Astrocyte (in vitro differentiated cells and primary cell): ENCODE measurements at regions not wholly inside any gene's neighbourhood (a gene's known extent, or its start where the extent isn't known, plus 50 kb on each side); places are given as distances from the start of the nearest gene placed in this dataset.

Source experiments
- DNase-seq: peaks from one replicate; pipeline ENCODE4 v3.0.0-alpha.2; 2010; ENCODE audit warnings: low read depth
- FAIRE-seq: peaks from 2 replicates; lab custom pipeline; 2011; peaks lifted over from hg19 to GRCh38; lab: Jason Lieb, UNC
- H2AFZ ChIP-seq: 2 replicates; pipeline ENCODE4 v1.6.0; 2012; ENCODE audit warnings: low read depth, low read length, inconsistent platforms
- H3K27ac ChIP-seq: 2 replicates; pipeline ENCODE4 v1.5.1; 2011; ENCODE audit warnings: low read depth, low read length, inconsistent platforms
- H3K27me3 ChIP-seq: 2 replicates; pipeline ENCODE4 v1.6.0; 2011; ENCODE audit warnings: low read length, inconsistent platforms; ENCODE audit not compliant: insufficient read depth
- H3K36me3 ChIP-seq: 2 replicates; pipeline ENCODE4 v1.5.1; 2011; ENCODE audit warnings: low read length, inconsistent platforms; ENCODE audit not compliant: insufficient read depth
- H3K4me1 ChIP-seq: 2 replicates; pipeline ENCODE4 v1.5.1; 2011; ENCODE audit warnings: low read length, inconsistent platforms; ENCODE audit not compliant: insufficient read depth
- H3K4me2 ChIP-seq: 2 replicates; pipeline ENCODE4 v1.6.0; 2012; ENCODE audit warnings: low read length, inconsistent platforms
- H3K4me3 ChIP-seq: 2 replicates; pipeline ENCODE4 v1.5.1; 2011; ENCODE audit warnings: low read depth, mild to moderate bottlenecking, low read length, inconsistent platforms; ENCODE audit not compliant: insufficient read depth
- H3K79me2 ChIP-seq: 2 replicates; pipeline ENCODE4 v1.6.0; 2012; ENCODE audit warnings: mild to moderate bottlenecking, low read length, inconsistent platforms; ENCODE audit not compliant: insufficient read depth
- H3K9ac ChIP-seq: 2 replicates; pipeline ENCODE4 v1.6.0; 2012; ENCODE audit warnings: mild to moderate bottlenecking, low read length, inconsistent platforms
- H3K9me3 ChIP-seq: 2 replicates; pipeline ENCODE4 v1.5.1; 2012; ENCODE audit warnings: low read depth, mild to moderate bottlenecking, low read length, inconsistent platforms; ENCODE audit not compliant: insufficient read depth
- H4K20me1 ChIP-seq: 2 replicates; pipeline ENCODE4 v1.6.0; 2012; ENCODE audit warnings: low read length, inconsistent platforms; ENCODE audit not compliant: insufficient read depth
- H3K27ac Mint-ChIP-seq: one replicate; pipeline ENCODE4 v1.8.0; 2021; ENCODE audit warnings: mild to moderate bottlenecking, mixed read lengths; ENCODE audit not compliant: unreplicated experiment
- H3K27me3 Mint-ChIP-seq: one replicate; pipeline ENCODE4 v1.8.0; 2021; ENCODE audit warnings: low read depth, mixed read lengths; ENCODE audit not compliant: unreplicated experiment
- H3K36me3 Mint-ChIP-seq: one replicate; pipeline ENCODE4 v1.8.0; 2021; ENCODE audit warnings: low read depth, mixed read lengths; ENCODE audit not compliant: unreplicated experiment
- H3K4me1 Mint-ChIP-seq: one replicate; pipeline ENCODE4 v1.8.0; 2021; ENCODE audit warnings: low read depth, mixed read lengths; ENCODE audit not compliant: unreplicated experiment
- H3K4me3 Mint-ChIP-seq: one replicate; pipeline ENCODE4 v1.8.0; 2021; ENCODE audit warnings: mild to moderate bottlenecking, moderate library complexity, mixed read lengths; ENCODE audit not compliant: unreplicated experiment
- H3K9me3 Mint-ChIP-seq: one replicate; pipeline ENCODE4 v1.8.0; 2021; ENCODE audit warnings: mild to moderate bottlenecking, mixed read lengths; ENCODE audit not compliant: unreplicated experiment
- CTCF ChIP-seq: IDR thresholded peaks from 2 replicates; pipeline ENCODE4 v1.5.1; 2011; ENCODE audit warnings: low read depth, mild to moderate bottlenecking, inconsistent platforms, low read length, moderate library complexity; ENCODE audit not compliant: insufficient read depth
- EZH2 ChIP-seq: IDR thresholded peaks from 2 replicates; pipeline ENCODE4 v1.6.1; 2012; ENCODE audit warnings: mild to moderate bottlenecking, low read length, inconsistent platforms; ENCODE audit not compliant: insufficient read depth

DNA sequence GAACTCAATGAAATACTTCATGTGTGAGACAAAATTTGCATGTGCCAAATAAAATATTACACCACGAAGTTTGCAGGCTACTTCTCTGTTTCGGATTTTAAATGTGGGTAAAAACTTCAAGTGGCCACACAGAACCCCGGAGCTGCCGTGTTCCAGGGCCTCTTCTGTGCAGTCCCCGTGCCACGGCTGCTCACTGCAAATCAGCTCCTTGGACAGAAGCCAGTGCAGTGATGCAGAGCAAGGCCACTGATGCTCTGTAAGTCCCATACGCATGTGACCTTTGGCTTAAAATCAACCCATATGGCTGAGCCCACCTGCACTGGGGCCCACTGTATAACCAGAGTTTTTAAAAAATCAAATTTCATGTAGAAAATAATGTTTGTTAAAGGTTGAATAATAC, 1309.4 kb downstream of the TBC1D22A start:
- DNase-seq = no peak
- Mint-ChIP-seq H3K9me3 (peaks cover 6% of the 10 kb centered on the region), H3K27me3 (peaks cover 37% of the 10 kb centered on the region), H3K36me3 (no peaks in the 10 kb centered on the region), H3K4me3 (no peak overlapping the region), H3K27ac (no peak overlapping the region), H3K4me1 (no peaks in the 10 kb centered on the region)
- no peak overlapping the region for H3K9ac ChIP-seq
- H3K27ac ChIP-seq = no peak overlapping the region
- no peak for FAIRE-seq
- no peaks in the 10 kb centered on the region for H3K36me3 ChIP-seq
- no peaks in the 10 kb centered on the region for H3K4me1 ChIP-seq
- no peak overlapping the region for H3K4me3 ChIP-seq
- H3K9me3 ChIP-seq = peaks cover 13% of the 10 kb centered on the region
- H3K27me3 ChIP-seq = no peaks in the 10 kb centered on the region
- H3K4me2 ChIP-seq = no peak overlapping the region
- no peak overlapping the region for H2AFZ ChIP-seq
- H4K20me1 ChIP-seq = no peaks in the 10 kb centered on the region
- TF ChIP-seq CTCF = no peak
- no peaks in the 10 kb centered on the region for H3K79me2 ChIP-seq

GRCh38 chr22:48071305-48071704, 1308.9 kb downstream of the TBC1D22A start:
- H3K4me1 ChIP-seq = no peaks in the 10 kb centered on the region
- Mint-ChIP-seq H3K36me3 (no peaks in the 10 kb centered on the region), H3K27ac (no peak overlapping the region), H3K27me3 (peaks cover 37% of the 10 kb centered on the region), H3K9me3 (peaks cover 6% of the 10 kb centered on the region), H3K4me3 (no peak overlapping the region), H3K4me1 (no peaks in the 10 kb centered on the region)
- no peak for TF ChIP-seq CTCF
- no peak for TF ChIP-seq EZH2
- no peaks in the 10 kb centered on the region for H3K79me2 ChIP-seq
- no peak overlapping the region for H3K27ac ChIP-seq
- no peaks in the 10 kb centered on the region for H3K27me3 ChIP-seq
- no peaks in the 10 kb centered on the region for H3K36me3 ChIP-seq
- H4K20me1 ChIP-seq = no peaks in the 10 kb centered on the region
- peaks cover 13% of the 10 kb centered on the region for H3K9me3 ChIP-seq
- H3K4me2 ChIP-seq = no peak overlapping the region
- H3K9ac ChIP-seq = no peak overlapping the region
- no peak overlapping the region for H2AFZ ChIP-seq
- no peak overlapping the region for H3K4me3 ChIP-seq
- no peak for FAIRE-seq
- DNase-seq = no peak

DNA sequence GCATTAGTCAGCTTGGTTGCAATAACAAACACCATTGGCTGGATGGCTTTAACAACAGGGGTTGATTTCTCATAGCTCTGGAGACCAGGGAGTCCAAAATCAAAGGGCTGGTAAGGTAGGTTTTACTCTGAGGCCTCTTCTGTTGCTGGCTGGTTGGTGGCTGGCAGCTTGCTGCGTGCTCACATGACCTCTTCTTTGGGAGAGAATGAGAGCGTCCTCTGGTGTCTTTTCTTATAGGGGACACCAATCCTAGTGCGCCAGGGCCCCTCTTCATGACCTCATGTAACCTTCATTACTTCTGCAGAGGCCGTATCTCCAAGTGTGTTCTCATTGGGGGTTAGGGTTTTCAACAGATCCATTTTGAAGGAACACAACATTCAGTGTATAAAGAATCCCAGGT, 1308.3 kb downstream of the TBC1D22A start:
- Histone ChIP-seq H3K79me2 (no peaks in the 10 kb centered on the region), H3K36me3 (no peaks in the 10 kb centered on the region), H3K4me1 (no peaks in the 10 kb centered on the region), H3K27me3 (no peaks in the 10 kb centered on the region), H3K27ac (no peak overlapping the region), H4K20me1 (no peaks in the 10 kb centered on the region), H3K9ac (no peak overlapping the region), H3K4me3 (no peak overlapping the region), H3K4me2 (no peak overlapping the region), H3K9me3 (peaks cover 13% of the 10 kb centered on the region), H2AFZ (no peak overlapping the region)
- Mint-ChIP-seq H3K4me3 (no peak overlapping the region), H3K27ac (no peak overlapping the region), H3K36me3 (no peaks in the 10 kb centered on the region), H3K9me3 (peaks cover 6% of the 10 kb centered on the region), H3K27me3 (peaks cover 34% of the 10 kb centered on the region), H3K4me1 (no peaks in the 10 kb centered on the region)
- TF ChIP-seq CTCF (no peak), EZH2 (no peak)
- no peak for DNase-seq
- FAIRE-seq = no peak
